ENCODE measurements at regions not wholly inside any gene's neighbourhood (a gene's known extent, or its start where the extent isn't known, plus 50 kb on each side); places are given as distances from the start of the nearest gene placed in this dataset.
"Not testable (repeated sequence)": the region's sequence is repeated elsewhere in the genome, so short reads cannot be mapped to it uniquely, and the experiment has no call there.

DNA sequence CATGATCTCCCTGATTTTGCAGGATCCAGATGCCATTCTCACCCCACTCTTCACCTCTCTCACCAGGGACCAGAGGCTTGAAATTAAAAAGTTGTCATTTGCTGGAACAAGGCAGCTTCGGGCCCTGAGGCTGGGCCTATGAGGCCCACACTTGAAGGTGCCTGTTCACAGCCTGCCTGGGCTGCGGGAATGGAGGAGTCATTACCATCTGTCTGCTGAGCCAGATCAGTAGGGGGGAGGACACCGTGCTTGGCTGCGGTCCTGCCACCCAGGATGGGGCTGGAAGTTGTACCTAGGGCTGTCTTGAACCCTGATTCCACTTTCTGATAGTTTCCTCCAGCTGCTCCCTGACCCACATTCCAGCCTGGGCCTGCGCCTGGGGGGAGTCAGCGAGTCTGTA lies 208.3 kb upstream of the N4BP1 start:
- no peak for DNase-seq

DNA sequence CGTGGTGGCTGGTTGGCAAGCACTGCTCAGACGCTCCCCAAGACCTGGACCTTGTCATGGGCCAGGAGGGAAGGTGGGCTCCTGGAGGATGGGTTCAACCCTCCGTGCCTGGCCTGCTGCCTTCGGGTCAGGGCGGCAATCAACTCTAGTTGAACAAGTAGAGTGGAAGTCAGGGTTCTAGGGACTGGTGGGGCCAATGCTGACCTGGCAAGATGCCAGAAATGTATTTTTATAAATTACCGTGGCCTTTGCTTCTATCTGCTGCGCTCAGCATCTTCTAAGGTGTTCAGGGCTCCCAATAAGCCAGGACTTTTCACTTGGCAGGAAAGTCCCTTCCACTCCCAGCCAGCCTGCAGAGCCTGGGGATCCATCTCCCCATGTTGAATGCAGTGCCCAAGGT lies 207.1 kb upstream of the N4BP1 start:
- no peak for DNase-seq

DNA sequence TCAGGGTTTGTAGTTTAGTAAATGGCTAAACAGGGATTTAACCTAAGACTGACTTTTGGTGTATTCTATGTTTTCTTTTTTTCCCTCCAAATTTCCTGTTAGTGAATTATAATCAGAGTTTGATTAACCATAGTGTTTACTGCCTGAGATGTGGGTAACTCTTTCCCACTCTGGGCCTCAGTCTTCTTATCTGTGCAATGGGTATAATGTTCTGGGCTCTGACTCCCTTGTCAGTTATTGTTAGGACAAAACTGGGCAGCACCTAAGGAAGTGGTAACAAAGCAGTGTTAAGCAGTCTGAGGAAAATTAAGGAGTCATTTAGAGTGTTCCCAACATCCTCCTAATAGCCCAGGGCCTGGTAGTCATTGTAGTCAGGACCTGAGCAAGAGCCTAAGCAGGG lies 206.4 kb upstream of the N4BP1 start:
- no peak for DNase-seq

DNA sequence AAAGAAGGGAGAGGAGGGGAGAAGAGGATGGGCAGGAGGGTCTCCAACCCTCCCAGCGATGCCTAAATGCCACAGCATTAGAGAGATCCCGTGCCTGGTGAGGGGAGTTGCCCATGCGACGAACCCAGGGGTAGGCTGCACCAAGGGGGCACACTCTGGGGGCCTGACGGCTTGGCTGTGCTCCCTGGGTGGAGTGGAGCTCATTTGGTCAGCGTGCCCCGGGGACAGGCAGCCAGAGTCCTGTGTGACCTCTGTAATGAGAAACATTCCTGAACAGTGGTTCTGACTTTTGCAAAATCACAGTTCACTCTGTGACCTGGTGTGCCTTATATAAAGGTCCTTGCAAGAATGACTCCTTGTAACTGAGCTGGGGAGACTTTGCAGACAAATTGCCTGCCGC lies 205.0 kb upstream of the N4BP1 start:
- DNase-seq: no peak

DNA sequence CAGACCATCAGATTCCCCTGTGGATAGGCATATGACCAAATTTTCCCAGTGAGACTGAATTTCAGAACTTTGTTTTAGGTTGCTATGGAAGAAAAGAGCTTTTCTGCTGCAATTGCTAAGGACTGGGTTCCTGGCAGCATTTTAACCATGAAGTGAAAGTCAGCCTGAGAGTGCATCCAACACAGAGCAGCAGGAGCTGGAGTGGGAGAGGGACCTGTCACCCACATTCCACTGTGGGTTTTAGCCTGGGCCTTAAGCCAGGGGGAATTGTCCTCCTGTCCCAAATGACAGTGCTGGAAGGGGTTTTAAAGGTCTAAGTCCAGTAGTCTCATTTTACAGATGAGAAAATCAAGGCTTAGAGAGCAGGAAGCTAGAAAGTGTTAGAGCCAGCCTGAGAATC lies 203.5 kb upstream of the N4BP1 start:
- DNase-seq: no peak

DNA sequence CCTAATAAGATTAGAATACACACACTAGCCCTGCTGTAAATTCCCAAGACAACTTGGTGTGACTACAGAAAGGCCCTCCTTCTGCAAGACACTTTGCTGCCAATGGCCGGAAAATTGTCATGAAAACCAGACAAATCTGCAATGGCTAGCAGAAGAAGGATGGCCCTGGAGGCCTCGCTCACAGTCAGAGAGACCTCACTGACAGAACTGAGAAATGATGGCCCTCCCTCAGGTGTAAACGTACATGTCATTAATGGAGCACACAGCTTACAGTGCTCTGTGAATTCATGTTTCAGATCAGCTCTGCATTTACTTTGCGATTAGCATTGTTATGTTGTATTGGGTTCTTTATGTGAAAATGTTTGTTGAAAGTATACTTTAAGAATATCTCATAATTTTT lies 202.9 kb upstream of the N4BP1 start:
- no peak for DNase-seq

DNA sequence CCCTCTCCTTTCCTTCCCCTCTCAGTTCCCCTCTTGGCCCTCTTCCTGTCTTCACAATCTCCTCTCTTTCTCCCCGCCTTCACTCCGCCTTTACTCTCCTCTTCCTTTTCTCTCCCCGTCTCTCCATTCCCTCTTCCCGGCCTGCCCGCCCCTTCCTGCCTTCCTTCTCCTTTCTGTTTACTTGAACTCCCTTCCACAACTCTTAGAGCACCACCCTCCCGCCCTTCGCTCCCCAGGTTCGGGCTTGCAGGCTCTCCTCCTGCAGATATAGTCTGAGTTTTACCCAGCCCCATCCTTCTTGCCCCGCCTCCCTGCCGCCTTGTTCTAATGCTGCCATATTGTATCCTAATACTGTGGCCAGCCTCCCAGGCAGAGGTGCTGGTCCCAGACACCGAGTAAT lies 201.5 kb upstream of the N4BP1 start:
- DNase-seq: no peak

DNA sequence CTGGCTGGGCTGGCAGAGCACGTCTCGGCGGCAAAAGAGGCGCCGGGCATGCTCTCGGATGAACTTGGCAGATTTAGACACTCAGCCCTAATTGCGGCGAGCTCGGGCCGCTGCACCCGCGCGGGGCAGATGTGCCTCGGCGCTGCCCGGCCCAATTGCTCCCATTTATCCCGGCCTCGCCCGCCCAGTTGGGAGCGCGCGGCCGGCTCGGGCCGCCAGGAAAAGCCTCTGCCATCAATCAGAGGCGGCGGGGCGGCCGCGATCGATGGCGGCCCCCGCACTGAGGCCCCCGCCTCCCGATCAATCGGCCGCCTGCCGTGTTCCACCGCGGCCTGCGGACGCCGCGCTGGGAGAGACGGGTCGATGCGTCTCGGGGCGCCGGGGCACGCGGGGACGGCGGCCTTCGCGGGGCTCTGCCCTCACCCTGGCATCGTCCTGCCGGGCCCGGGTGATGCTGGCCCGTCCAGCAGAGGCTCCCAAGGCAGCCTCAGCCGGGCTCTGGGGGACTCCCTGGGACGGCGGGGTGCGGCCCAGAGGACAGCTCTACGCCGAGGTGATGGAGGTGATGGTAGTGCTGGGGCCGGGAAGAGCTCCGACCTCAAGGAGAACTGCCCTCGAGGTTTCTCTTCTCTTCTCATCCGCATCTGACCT lies 200.9 kb upstream of the N4BP1 start:
- no peak for DNase-seq

DNA sequence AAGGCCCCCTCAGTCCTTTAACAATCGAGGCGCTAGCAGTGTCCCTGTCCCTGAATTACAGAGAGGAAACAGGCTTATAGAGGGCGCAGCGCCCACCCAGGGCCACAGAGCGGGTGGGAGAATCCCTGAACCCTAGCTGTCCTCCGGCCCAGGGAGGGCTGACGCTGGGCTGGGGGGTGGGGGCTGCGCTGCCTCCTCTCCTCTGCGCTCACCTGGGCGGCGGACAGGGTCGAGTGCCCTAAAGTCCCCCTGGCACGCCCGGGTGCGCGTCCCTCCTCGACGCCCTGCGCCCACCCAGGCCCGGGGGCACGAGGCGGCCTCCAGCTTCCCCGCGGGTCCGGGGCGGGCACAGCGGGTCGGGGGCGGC lies 200.4 kb upstream of the N4BP1 start:
- no peak for DNase-seq

DNA sequence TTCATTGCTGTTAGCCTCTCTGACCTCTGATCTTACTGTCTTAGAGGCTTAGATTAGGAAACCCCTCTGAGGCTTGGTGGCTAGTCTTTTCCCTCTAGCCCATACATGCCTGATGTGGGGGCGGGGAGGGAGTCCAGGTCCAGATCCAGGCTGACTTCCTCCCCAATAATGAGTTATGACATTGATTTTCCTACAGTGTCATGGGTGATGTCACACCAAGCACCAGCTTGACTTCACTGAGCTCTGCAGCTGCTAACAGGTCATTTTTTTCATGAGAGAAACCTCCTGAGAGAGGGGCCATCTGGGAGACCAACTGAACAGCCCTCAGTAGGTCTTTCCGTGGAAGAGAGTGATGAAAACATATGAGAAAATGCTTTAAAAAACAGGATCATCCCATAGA lies 180.2 kb upstream of the N4BP1 start:
- no peak for DNase-seq

DNA sequence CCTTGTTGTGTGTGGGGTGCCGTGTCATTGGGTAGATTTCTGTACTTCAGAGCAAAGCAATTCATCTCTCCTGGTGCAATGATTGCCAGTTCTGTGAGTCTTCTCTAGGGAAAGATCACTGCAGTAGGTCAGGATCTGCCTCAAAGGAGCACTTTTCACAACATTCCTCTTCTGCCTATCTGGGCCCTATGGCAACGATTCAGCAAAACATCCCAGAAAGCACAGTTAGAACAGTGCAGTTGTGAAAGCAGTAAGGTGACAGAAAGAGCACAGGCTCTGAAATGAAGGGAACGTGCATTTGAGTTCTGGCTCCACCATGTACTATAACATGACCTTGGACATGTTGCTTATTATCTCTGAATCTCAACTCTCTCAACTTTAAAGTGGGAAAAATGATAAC lies 178.5 kb upstream of the N4BP1 start:
- no peak for DNase-seq

DNA sequence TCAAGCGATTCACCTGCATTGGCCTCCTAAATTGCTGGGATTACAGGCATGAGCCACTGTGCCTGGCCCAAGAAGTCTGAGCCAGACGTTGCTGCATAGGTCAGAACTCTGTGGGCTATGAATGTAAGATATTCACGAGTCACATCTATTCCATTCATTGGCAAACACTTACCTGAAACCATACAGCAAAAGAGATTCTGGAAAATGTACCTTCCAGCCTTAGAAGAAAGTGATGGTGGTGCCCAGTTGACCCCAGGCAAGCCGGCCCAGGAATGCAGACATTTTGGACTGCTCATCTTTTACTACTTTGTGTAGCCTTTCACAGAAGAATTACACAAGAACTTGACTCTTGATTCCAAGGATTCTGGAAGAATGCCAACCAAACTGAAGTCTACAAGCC lies 135.6 kb upstream of the N4BP1 start:
- no peak for DNase-seq

DNA sequence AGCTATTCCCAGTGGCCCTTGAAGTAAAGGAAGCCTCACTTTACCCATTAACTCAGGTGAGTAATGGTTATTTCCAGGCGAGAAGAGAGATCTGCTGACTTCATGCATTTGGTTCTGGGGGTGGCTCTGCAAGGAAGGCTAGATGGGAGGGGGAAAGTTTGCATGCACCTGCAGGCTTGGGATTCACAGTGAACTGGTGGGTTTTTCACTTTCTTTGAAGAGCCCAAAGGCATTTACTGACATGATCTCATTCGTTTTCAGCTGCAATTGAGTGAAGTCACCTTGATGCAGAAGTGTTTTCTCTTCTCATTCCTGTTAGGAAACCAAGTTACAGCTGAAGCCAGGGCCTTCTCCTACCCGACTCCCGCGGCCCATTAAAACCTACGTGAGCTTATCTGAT lies 131.0 kb upstream of the N4BP1 start:
- no peak for DNase-seq

DNA sequence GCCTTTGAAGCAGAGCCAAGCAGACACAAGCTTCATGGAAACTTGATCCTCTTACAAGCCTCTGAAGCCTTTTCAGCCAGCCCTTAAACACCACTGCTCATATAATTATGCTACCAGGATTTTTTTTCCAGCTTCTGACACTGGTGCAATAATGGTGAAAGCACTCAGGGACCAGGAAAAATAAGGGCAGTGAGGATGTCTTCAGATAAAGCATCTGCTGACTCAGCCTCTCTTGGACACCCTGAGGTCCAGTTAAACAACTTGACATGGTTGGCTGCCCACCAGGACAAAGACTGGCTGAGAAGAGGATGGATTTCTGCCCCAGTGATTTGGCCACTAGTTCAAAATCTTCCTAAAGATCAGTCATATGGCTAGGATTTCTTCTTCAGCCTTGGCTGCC lies 124.2 kb upstream of the N4BP1 start:
- no peak for DNase-seq

DNA sequence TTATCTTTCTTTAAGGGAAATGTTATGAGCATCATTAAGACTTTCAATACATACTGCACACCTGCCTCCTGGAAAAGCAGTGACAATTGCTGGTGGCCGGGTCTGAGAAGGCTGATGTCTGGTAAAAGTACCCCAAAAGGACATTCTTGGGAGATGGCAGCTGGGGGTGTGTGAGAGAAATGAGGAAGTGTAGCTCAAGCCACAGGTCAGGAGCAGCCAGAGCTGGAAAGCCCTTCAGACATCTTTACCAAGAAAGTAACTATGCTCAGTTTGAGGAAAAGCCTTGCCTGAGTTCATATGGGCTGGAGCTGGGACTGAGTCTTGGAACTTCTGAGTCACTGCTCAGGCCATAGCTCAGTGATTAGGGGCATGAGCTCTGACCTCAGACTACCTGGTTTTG lies 94.7 kb upstream of the N4BP1 start:
- DNase-seq: no peak

DNA sequence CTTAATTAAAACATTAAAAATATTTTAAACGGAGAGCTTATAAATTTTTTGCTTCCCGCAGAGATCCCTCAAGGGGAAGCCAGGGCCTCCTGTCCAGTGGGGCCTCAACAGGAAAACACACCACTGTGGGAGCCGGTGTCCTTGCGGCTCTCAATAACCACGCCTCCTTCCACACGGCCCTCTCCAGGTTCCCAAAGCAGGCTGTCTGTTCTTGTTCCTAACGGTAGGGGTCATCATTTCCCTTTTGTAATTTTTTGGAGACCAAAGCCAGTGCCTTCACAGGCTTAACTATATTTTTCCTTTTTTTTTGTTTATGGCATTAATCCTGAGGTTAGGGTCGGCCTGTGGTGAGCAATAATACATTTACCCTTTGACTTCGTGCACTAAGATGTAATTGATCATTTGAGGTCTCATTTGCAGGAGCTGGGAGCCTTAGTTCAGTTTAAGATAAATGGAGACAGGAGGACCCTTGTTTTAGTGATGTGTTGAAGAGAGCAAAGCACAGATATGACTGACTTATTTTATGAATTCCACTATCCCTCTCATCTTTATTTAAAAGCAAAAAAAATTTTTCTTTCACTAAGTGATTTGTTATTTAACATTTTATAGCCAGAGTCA lies 77.5 kb upstream of the N4BP1 start:
- peak; percentile 42 for DNase-seq

DNA sequence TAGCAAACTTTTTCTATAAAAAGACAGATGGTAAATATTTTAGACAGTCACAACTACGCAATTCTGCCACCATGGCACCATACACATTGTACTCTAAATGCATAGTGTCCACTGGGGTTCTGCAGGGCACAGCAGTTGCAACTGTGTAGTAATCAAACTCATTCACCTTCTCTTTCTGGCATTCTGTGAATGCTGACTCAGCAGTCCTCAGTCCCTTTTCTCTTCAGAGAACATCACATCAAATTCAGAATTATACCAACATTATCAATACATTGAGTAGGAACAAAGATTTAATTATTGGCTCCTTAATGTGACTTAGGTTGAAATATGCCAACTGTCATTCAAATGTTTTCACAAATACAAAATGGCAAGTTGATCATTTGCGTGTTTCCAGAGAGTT lies 74.2 kb upstream of the N4BP1 start:
- no peak for DNase-seq

DNA sequence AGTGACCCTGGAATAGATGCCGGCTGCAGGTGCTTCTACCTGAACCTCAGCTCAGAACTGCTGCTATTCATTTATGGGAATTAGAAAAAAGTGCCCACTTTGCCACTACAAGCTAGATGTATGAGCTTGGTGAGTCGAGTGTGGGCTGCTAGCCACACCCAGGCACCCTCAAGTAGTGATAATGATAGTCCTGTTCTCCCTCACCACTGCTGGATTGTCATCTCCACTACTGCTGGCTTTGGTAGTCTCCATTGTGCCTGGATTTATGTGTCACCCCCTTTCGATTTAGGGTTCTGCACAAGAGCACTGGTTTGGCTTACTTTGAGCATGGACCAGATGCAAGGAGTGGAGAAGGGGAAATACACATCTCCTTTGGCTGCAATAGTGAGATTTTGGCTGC lies 73.0 kb upstream of the N4BP1 start:
- no peak for DNase-seq

DNA sequence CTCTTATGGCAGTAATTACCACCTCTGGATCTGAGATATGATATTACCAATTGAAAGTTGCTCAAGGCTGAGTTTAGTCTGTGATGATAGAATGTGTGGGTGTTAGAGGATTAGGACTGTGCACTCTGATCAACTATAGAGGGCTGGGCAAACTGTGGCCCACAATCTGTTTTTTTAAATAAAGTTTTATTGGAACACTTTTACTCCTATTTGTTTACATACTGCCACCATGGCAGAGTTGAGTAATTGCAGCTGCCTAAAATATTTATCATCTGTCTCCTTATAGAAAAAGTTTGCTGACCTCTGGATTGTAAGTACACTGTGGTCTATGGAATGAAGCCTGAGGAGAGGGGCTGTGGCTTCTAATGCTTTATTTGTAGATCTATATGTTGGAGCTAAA lies 71.5 kb upstream of the N4BP1 start:
- DNase-seq: no peak

DNA sequence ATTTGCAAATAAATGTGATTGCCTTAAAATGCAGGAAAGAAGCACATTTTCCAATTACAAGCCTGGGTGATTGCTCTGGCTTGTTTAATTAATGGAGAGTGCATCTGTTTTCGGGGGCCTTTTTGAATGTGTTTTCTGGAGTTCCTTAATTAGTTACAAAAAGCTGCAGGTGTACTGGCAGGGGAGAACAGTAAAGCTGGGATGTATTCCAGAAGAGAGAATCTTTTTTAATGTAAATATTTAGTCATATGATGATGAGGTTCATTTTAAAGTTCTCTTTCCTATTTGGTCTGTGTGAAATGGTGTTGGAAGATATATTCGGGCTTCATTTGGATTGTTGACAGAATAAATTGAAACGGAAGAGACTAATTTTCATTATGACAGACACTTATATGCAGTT lies 70.9 kb upstream of the N4BP1 start:
- DNase-seq: no peak

DNA sequence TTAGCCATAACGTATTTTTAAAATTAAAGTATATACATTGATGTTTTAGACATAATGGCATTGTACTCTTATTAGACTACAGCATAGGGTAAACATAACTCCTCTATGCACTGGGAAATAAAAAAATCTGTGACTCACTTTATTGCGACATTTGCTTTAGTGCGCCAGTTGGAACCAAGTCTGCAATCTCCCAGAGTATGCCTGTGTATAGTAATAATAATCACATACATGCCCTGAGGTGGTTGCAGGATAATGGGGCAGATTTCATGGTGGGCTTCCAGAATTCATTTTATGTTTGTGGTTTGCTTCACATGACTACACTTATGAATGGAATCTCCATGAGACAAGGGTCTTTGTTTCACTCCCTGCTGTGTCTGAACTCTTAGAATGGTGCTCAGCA lies 66.9 kb upstream of the N4BP1 start:
- DNase-seq: no peak

DNA sequence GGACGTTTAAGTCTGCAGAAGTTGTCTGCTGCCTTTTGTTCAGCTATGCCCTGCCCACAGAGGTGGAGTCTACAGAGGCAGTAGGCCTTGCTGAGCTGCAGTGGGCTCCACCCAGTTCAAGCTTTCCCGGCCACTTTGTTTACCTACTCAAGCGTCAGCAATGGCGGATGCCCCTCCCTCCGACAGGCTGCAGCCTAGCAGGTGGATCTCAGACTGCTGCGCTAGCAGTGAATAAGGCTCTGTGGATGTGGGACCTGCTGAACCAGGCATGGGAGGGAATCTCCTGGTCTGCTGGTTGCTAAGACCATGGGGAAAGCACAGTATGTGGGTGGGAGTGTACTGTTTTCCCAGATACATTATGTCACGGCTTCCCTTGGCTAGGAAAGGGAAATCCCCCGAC lies 58.2 kb upstream of the N4BP1 start:
- not testable (repeated sequence) for DNase-seq

DNA sequence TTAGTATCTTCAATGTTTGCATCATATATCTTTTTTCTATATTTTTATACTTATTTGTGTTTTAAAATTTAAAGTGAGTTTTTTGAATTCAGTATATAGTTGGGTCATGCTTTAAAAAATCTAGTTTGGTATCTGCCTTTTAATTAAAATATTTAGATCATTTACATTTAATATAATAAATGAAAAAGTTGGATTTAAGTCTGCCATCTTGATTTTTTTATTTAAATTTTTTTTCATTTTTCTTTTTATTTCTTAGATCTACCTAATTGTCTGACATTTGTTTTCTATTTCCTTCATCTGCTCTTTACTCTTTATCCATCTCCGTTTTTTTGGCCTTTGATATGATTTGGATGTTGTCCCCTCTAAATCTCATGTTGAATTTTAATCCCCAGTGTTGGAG lies 50.0 kb upstream of the N4BP1 start:
- DNase-seq: no peak

Data from midbrain (tissue), 1 donor.